ENCODE measurements at regions not wholly inside any gene's neighbourhood (a gene's known extent, or its start where the extent isn't known, plus 50 kb on each side); places are given as distances from the start of the nearest gene placed in this dataset.
"Not testable (repeated sequence)": the region's sequence is repeated elsewhere in the genome, so short reads cannot be mapped to it uniquely, and the experiment has no call there.

GRCh38 chr18:46211816-46212215 is 107.6 kb downstream of the HAUS1 start:
- Histone ChIP-seq H3K9ac (ENCODE audit: low read length) (no peak overlapping the region), H3K27me3 (ENCODE audit: control insufficient read depth, insufficient read depth, low read length) (no peaks in the 10 kb centered on the region), H3K9me3 (ENCODE audit: control insufficient read depth, low read depth, low read length) (no peaks in the 10 kb centered on the region), H3K36me3 (ENCODE audit: control insufficient read depth, low read depth, low read length) (peaks cover 11% of the 10 kb centered on the region), H3K4me1 (ENCODE audit: control insufficient read depth, low read depth, low read length) (no peaks in the 10 kb centered on the region), H3K4me3 (ENCODE audit: low read length) (no peak overlapping the region), H3K27ac (ENCODE audit: low read length) (no peak overlapping the region)

- H3K9ac ChIP-seq (ENCODE audit: low read length): no peak overlapping the region
- H3K4me1 ChIP-seq (ENCODE audit: control insufficient read depth, low read depth, low read length): no peaks in the 10 kb centered on the region
- peaks cover 17% of the 10 kb centered on the region for H3K36me3 ChIP-seq (ENCODE audit: control insufficient read depth, low read depth, low read length)
- no peak overlapping the region for H3K27ac ChIP-seq (ENCODE audit: low read length)
- no peak overlapping the region for H3K4me3 ChIP-seq (ENCODE audit: low read length)
- H3K9me3 ChIP-seq (ENCODE audit: control insufficient read depth, low read depth, low read length): no peaks in the 10 kb centered on the region
- H3K27me3 ChIP-seq (ENCODE audit: control insufficient read depth, insufficient read depth, low read length): no peaks in the 10 kb centered on the region
Observed at GRCh38 chr18:46212398-46212797, 108.2 kb downstream of the HAUS1 start.

- Histone ChIP-seq H3K36me3 (ENCODE audit: control insufficient read depth, low read depth, low read length) (peaks cover 17% of the 10 kb centered on the region), H3K4me1 (ENCODE audit: control insufficient read depth, low read depth, low read length) (no peaks in the 10 kb centered on the region), H3K27ac (ENCODE audit: low read length) (no peak overlapping the region), H3K9ac (ENCODE audit: low read length) (no peak overlapping the region), H3K9me3 (ENCODE audit: control insufficient read depth, low read depth, low read length) (no peaks in the 10 kb centered on the region), H3K27me3 (ENCODE audit: control insufficient read depth, insufficient read depth, low read length) (no peaks in the 10 kb centered on the region), H3K4me3 (ENCODE audit: low read length) (no peak overlapping the region)
Observed at GRCh38 chr18:46213295-46213694, 109.1 kb downstream of the HAUS1 start.

- no peak overlapping the region for H3K27ac ChIP-seq (ENCODE audit: low read length)
- no peaks in the 10 kb centered on the region for H3K9me3 ChIP-seq (ENCODE audit: control insufficient read depth, low read depth, low read length)
- H3K4me3 ChIP-seq (ENCODE audit: low read length): no peak overlapping the region
- H3K36me3 ChIP-seq (ENCODE audit: control insufficient read depth, low read depth, low read length): peaks cover 17% of the 10 kb centered on the region
- no peaks in the 10 kb centered on the region for H3K27me3 ChIP-seq (ENCODE audit: control insufficient read depth, insufficient read depth, low read length)
- H3K4me1 ChIP-seq (ENCODE audit: control insufficient read depth, low read depth, low read length): no peaks in the 10 kb centered on the region
- H3K9ac ChIP-seq (ENCODE audit: low read length): no peak overlapping the region
Observed at GRCh38 chr18:46214435-46214834, 110.2 kb downstream of the HAUS1 start.

- H3K9ac ChIP-seq (ENCODE audit: low read length): no peak overlapping the region
- no peaks in the 10 kb centered on the region for H3K4me1 ChIP-seq (ENCODE audit: control insufficient read depth, low read depth, low read length)
- peaks cover 17% of the 10 kb centered on the region for H3K36me3 ChIP-seq (ENCODE audit: control insufficient read depth, low read depth, low read length)
- H3K27ac ChIP-seq (ENCODE audit: low read length): no peak overlapping the region
- H3K27me3 ChIP-seq (ENCODE audit: control insufficient read depth, insufficient read depth, low read length): no peaks in the 10 kb centered on the region
- H3K9me3 ChIP-seq (ENCODE audit: control insufficient read depth, low read depth, low read length): no peaks in the 10 kb centered on the region
- no peak overlapping the region for H3K4me3 ChIP-seq (ENCODE audit: low read length)
Observed at GRCh38 chr18:46215902-46216723, 111.9 kb downstream of the HAUS1 start.

- Histone ChIP-seq H3K36me3 (ENCODE audit: control insufficient read depth, low read depth, low read length) (peaks cover 17% of the 10 kb centered on the region), H3K4me3 (ENCODE audit: low read length) (no peak overlapping the region), H3K27ac (ENCODE audit: low read length) (no peak overlapping the region)
Observed at GRCh38 chr18:46220116-46220515, 115.9 kb downstream of the HAUS1 start.

GRCh38 chr18:46222093-46222492 is 117.9 kb downstream of the HAUS1 start:
- Histone ChIP-seq H3K36me3 (ENCODE audit: control insufficient read depth, low read depth, low read length) (peaks cover 4% of the 10 kb centered on the region), H3K9ac (ENCODE audit: low read length) (no peak overlapping the region), H3K27ac (ENCODE audit: low read length) (no peak overlapping the region), H3K27me3 (ENCODE audit: control insufficient read depth, insufficient read depth, low read length) (no peaks in the 10 kb centered on the region), H3K4me1 (ENCODE audit: control insufficient read depth, low read depth, low read length) (peaks cover 3% of the 10 kb centered on the region), H3K9me3 (ENCODE audit: control insufficient read depth, low read depth, low read length) (no peaks in the 10 kb centered on the region), H3K4me3 (ENCODE audit: low read length) (no peak overlapping the region)

More at GRCh38 chr18:46220116-46220515, 115.9 kb downstream of the HAUS1 start:
- H3K9ac ChIP-seq (ENCODE audit: low read length): no peak overlapping the region
- no peaks in the 10 kb centered on the region for H3K27me3 ChIP-seq (ENCODE audit: control insufficient read depth, insufficient read depth, low read length)
- H3K9me3 ChIP-seq (ENCODE audit: control insufficient read depth, low read depth, low read length): no peaks in the 10 kb centered on the region
- peaks cover 3% of the 10 kb centered on the region for H3K4me1 ChIP-seq (ENCODE audit: control insufficient read depth, low read depth, low read length)

GRCh38 chr18:46222710-46223360 is 118.7 kb downstream of the HAUS1 start:
- Histone ChIP-seq H3K4me3 (ENCODE audit: low read length) (no peak overlapping the region), H3K27ac (ENCODE audit: low read length) (no peak overlapping the region), H3K27me3 (ENCODE audit: control insufficient read depth, insufficient read depth, low read length) (no peaks in the 10 kb centered on the region), H3K4me1 (ENCODE audit: control insufficient read depth, low read depth, low read length) (peaks cover 3% of the 10 kb centered on the region), H3K9me3 (ENCODE audit: control insufficient read depth, low read depth, low read length) (no peaks in the 10 kb centered on the region), H3K36me3 (ENCODE audit: control insufficient read depth, low read depth, low read length) (no peaks in the 10 kb centered on the region), H3K9ac (ENCODE audit: low read length) (no peak overlapping the region)

- Histone ChIP-seq H3K27me3 (ENCODE audit: control insufficient read depth, insufficient read depth, low read length) (no peaks in the 10 kb centered on the region), H3K9ac (ENCODE audit: low read length) (no peak overlapping the region), H3K27ac (ENCODE audit: low read length) (no peak overlapping the region), H3K4me3 (ENCODE audit: low read length) (no peak overlapping the region), H3K9me3 (ENCODE audit: control insufficient read depth, low read depth, low read length) (no peaks in the 10 kb centered on the region), H3K4me1 (ENCODE audit: control insufficient read depth, low read depth, low read length) (peaks cover 3% of the 10 kb centered on the region), H3K36me3 (ENCODE audit: control insufficient read depth, low read depth, low read length) (no peaks in the 10 kb centered on the region)
Observed at GRCh38 chr18:46224181-46224775, 120.1 kb downstream of the HAUS1 start.

- Histone ChIP-seq H3K4me1 (ENCODE audit: control insufficient read depth, low read depth, low read length) (peaks cover 3% of the 10 kb centered on the region), H3K9me3 (ENCODE audit: control insufficient read depth, low read depth, low read length) (no peaks in the 10 kb centered on the region), H3K9ac (ENCODE audit: low read length) (no peak overlapping the region), H3K36me3 (ENCODE audit: control insufficient read depth, low read depth, low read length) (no peaks in the 10 kb centered on the region), H3K4me3 (ENCODE audit: low read length) (no peak overlapping the region), H3K27me3 (ENCODE audit: control insufficient read depth, insufficient read depth, low read length) (no peaks in the 10 kb centered on the region), H3K27ac (ENCODE audit: low read length) (no peak overlapping the region)
Observed at GRCh38 chr18:46226461-46226860, 122.3 kb downstream of the HAUS1 start.

GRCh38 chr18:46229641-46230040 is 125.5 kb downstream of the HAUS1 start:
- H3K27ac ChIP-seq (ENCODE audit: low read length); H3K9ac ChIP-seq (ENCODE audit: low read length); H3K36me3 ChIP-seq (ENCODE audit: control insufficient read depth, low read depth, low read length); H3K9me3 ChIP-seq (ENCODE audit: control insufficient read depth, low read depth, low read length); H3K4me1 ChIP-seq (ENCODE audit: control insufficient read depth, low read depth, low read length); H3K4me3 ChIP-seq (ENCODE audit: low read length); H3K27me3 ChIP-seq (ENCODE audit: control insufficient read depth, insufficient read depth, low read length): not testable (repeated sequence)
